Muscle layer of colon (tissue), 2 donors: ENCODE measurements at regions not wholly inside any gene's neighbourhood (a gene's known extent, or its start where the extent isn't known, plus 50 kb on each side); places are given as distances from the start of the nearest gene placed in this dataset.

Source experiments
- H3K27ac ChIP-seq: one replicate; pipeline ENCODE4 v1.7.0; 2013; ENCODE audit warnings: low read depth, mild to moderate bottlenecking, low read length, moderate library complexity
- H3K27me3 ChIP-seq, 2 donors: one replicate each; pipeline ENCODE4 v1.7.0; 2013; ENCODE audit warnings: low read length in 2 of 2, mild to moderate bottlenecking in 2 of 2; ENCODE audit not compliant: insufficient read depth in 2 of 2, control insufficient read depth in 1 of 2
- H3K36me3 ChIP-seq: one replicate; pipeline ENCODE4 v1.7.0; 2013; ENCODE audit warnings: mild to moderate bottlenecking, low read length; ENCODE audit not compliant: insufficient read depth
- H3K4me1 ChIP-seq: one replicate; pipeline ENCODE4 v1.7.0; 2013; ENCODE audit warnings: mild to moderate bottlenecking, low read length; ENCODE audit not compliant: insufficient read depth
- H3K4me3 ChIP-seq, 2 donors: one replicate each; pipeline ENCODE4 v1.7.0; 2013; ENCODE audit warnings: low read length in 2 of 2, low read depth in 1 of 2, mild to moderate bottlenecking in 1 of 2, moderate library complexity in 1 of 2
- H3K9ac ChIP-seq: one replicate; pipeline ENCODE4 v1.7.0; 2013; ENCODE audit warnings: low read length
- H3K9me3 ChIP-seq: one replicate; pipeline ENCODE4 v1.7.0; 2013; ENCODE audit warnings: mild to moderate bottlenecking, low read length
- donor health status: abdominal sarcoma.
- donor health status: Adenocarcinoma of cecum.

DNA sequence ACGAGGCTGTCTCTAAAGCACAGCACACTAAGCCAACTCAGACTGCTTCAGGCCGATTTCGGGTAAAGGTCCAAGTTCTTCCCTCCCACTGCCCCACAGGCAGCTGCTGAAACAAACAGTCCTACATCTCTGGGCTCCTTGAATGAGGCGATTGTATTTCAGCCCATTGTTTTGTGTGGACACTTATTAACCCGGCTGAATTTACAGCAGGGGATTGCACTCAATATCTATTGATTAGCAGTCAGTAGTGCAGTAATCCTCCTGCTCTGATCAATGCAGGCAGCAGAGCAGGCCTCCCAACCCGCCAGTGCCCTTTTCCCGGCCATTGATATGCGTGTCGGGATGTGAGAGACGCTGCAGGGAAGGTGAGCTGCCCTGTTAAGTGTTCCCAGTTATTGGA is 330.1 kb downstream of the CMPK2 start:
- no peak overlapping the region for H3K27ac ChIP-seq
- H3K4me3 ChIP-seq, result no peak overlapping the region
- no peaks in the 10 kb centered on the region for H3K27me3 ChIP-seq
- H3K9ac ChIP-seq, result no peak overlapping the region
- no peaks in the 10 kb centered on the region for H3K4me1 ChIP-seq
- no peaks in the 10 kb centered on the region for H3K36me3 ChIP-seq
- H3K9me3 ChIP-seq, result no peaks in the 10 kb centered on the region

GRCh38 chr2:6538607-6539006 is 327.1 kb downstream of the CMPK2 start:
- no peaks in the 10 kb centered on the region for H3K9me3 ChIP-seq
- H3K4me3 ChIP-seq, result no peak overlapping the region
- H3K36me3 ChIP-seq, result no peaks in the 10 kb centered on the region
- H3K27ac ChIP-seq, result no peak overlapping the region
- no peaks in the 10 kb centered on the region for H3K27me3 ChIP-seq
- H3K9ac ChIP-seq, result no peak overlapping the region
- H3K4me1 ChIP-seq, result no peaks in the 10 kb centered on the region

GRCh38 chr2:6545336-6545735 is 320.4 kb downstream of the CMPK2 start:
- no peaks in the 10 kb centered on the region for H3K9me3 ChIP-seq
- no peaks in the 10 kb centered on the region for H3K36me3 ChIP-seq
- no peaks in the 10 kb centered on the region for H3K4me1 ChIP-seq
- H3K4me3 ChIP-seq, result no peak overlapping the region
- no peaks in the 10 kb centered on the region for H3K27me3 ChIP-seq
- no peak overlapping the region for H3K27ac ChIP-seq
- no peak overlapping the region for H3K9ac ChIP-seq

- Histone ChIP-seq H3K4me1 (no peaks in the 10 kb centered on the region), H3K4me3 (no peak overlapping the region), H3K9ac (no peak overlapping the region), H3K36me3 (no peaks in the 10 kb centered on the region), H3K27ac (no peak overlapping the region), H3K9me3 (no peaks in the 10 kb centered on the region), H3K27me3 (no peaks in the 10 kb centered on the region)
Measured at GRCh38 chr2:6545795-6546194, 319.9 kb downstream of the CMPK2 start.

GRCh38 chr2:6554466-6554865 is 311.2 kb downstream of the CMPK2 start:
- Histone ChIP-seq H3K4me1 (no peaks in the 10 kb centered on the region), H3K4me3 (no peak overlapping the region), H3K9me3 (no peaks in the 10 kb centered on the region), H3K27me3 (no peaks in the 10 kb centered on the region), H3K36me3 (no peaks in the 10 kb centered on the region), H3K27ac (no peak overlapping the region), H3K9ac (no peak overlapping the region)

- Histone ChIP-seq H3K4me3 (no peak overlapping the region), H3K27me3 (no peaks in the 10 kb centered on the region), H3K9me3 (no peaks in the 10 kb centered on the region), H3K4me1 (no peaks in the 10 kb centered on the region), H3K27ac (no peak overlapping the region), H3K9ac (no peak overlapping the region), H3K36me3 (no peaks in the 10 kb centered on the region)
Measured at GRCh38 chr2:6556755-6557154, 309.0 kb downstream of the CMPK2 start.

DNA sequence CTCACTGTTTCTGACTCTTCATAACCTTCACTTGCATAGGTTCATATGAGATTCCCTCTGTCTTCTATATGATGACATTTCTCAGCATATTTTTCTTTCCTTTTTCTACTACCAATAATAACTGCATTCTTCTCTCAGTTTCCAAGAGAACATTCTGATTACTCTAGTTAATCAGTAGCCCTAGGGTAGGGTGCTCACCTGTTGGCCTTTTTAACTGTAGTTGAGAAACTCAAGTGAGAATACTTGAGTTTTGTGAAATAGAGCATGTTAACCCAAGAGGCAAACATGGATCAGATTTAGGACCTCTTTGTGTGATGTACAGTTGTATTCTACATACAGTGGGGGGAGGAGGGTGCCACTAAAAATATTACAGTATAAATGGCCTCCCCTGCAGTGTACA is 308.0 kb downstream of the CMPK2 start:
- H3K4me1 ChIP-seq, result no peaks in the 10 kb centered on the region
- no peaks in the 10 kb centered on the region for H3K36me3 ChIP-seq
- no peak overlapping the region for H3K27ac ChIP-seq
- no peak overlapping the region for H3K4me3 ChIP-seq
- H3K9me3 ChIP-seq, result no peaks in the 10 kb centered on the region
- no peaks in the 10 kb centered on the region for H3K27me3 ChIP-seq
- no peak overlapping the region for H3K9ac ChIP-seq

GRCh38 chr2:6562771-6563170 is 302.9 kb downstream of the CMPK2 start:
- H3K27ac ChIP-seq, result no peak overlapping the region
- no peaks in the 10 kb centered on the region for H3K27me3 ChIP-seq
- H3K4me1 ChIP-seq, result no peaks in the 10 kb centered on the region

DNA sequence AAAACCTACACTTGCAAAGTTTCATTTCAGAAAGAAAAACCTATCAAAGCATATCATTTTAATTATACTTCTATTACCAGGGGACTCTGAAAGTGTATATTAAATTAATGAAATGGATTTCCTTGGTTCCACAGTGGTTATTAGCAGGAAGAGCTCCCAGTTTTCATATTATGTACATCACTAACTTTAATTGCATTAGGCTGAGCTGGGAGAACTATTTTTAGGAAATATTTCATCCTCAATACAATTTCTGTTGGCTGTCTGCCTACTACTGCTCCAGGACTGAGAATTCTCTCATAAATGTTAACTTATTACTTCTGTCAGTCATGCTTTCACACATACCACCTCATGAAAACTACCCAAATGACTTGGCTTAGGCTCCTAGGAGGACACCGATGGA is 301.4 kb downstream of the CMPK2 start:
- Histone ChIP-seq H3K9me3 (no peaks in the 10 kb centered on the region), H3K36me3 (no peaks in the 10 kb centered on the region), H3K27ac (no peak overlapping the region), H3K4me3 (no peak overlapping the region), H3K27me3 (no peaks in the 10 kb centered on the region), H3K9ac (no peak overlapping the region), H3K4me1 (no peaks in the 10 kb centered on the region)

More at GRCh38 chr2:6562771-6563170, 302.9 kb downstream of the CMPK2 start:
- no peaks in the 10 kb centered on the region for H3K36me3 ChIP-seq
- H3K4me3 ChIP-seq, result no peak overlapping the region
- H3K9me3 ChIP-seq, result no peaks in the 10 kb centered on the region
- H3K9ac ChIP-seq, result no peak overlapping the region

GRCh38 chr2:6574121-6574520 is 291.6 kb downstream of the CMPK2 start:
- Histone ChIP-seq H3K9ac (no peak overlapping the region), H3K27ac (no peak overlapping the region), H3K36me3 (no peaks in the 10 kb centered on the region), H3K9me3 (no peaks in the 10 kb centered on the region), H3K27me3 (no peaks in the 10 kb centered on the region), H3K4me3 (no peak overlapping the region), H3K4me1 (no peaks in the 10 kb centered on the region)

DNA sequence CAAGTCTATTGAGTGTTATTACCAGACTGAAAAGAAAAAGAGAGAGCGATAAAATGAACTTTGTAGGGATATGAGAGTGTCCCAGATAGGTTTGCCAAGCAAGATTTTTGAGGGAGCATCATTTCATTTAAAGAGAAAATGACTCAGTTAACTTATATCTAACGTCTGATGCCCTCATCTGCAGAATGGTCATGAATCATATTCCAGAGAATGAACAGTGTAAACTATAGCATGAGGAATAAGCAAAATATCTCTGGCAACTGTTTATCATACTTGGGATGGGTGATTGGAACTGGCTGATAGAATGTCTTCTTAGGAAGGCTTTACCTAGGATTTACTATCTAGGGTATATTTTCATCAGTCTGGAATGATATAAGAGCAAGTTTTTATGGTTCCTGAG is 289.4 kb downstream of the CMPK2 start:
- no peaks in the 10 kb centered on the region for H3K4me1 ChIP-seq
- no peak overlapping the region for H3K4me3 ChIP-seq
- no peaks in the 10 kb centered on the region for H3K27me3 ChIP-seq
- no peaks in the 10 kb centered on the region for H3K9me3 ChIP-seq
- no peaks in the 10 kb centered on the region for H3K36me3 ChIP-seq
- H3K27ac ChIP-seq, result no peak overlapping the region
- no peak overlapping the region for H3K9ac ChIP-seq

DNA sequence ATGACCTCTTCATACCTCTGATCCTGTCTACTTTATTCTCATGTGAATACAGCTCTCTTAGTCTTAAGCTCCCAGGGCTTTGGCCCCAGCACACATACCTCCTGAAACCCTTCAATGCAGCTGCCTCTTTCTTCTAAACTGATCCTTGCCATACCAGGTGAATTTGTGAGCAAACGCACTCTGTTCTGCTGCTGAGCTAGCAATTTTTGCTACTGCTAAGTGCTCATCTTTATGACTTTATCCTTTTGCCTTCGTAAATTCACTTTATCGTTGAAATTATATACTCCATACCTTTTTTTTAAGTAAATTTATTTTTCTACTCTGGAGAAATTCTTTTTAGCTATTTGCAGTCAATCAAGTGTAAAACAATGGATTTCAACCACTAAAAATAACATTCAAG is 287.7 kb downstream of the CMPK2 start:
- Histone ChIP-seq H3K4me1 (no peaks in the 10 kb centered on the region), H3K9me3 (no peaks in the 10 kb centered on the region), H3K9ac (no peak overlapping the region), H3K27me3 (no peaks in the 10 kb centered on the region), H3K4me3 (no peak overlapping the region), H3K27ac (no peak overlapping the region), H3K36me3 (no peaks in the 10 kb centered on the region)
